PC-9 (cell line): ENCODE measurements at regions not wholly inside any gene's neighbourhood (a gene's known extent, or its start where the extent isn't known, plus 50 kb on each side); places are given as distances from the start of the nearest gene placed in this dataset.

Source experiments
- BruUV-seq: library from RNA; stranded (reverse); fragments of 400-500 nt; replicated peaks from 2 replicates; lab custom pipeline; 2021; lab: Mats Ljungman, UMichigan
- CTCF ChIA-PET: fragments of 300-600 bp; sonication (Branson Sonifier 250); formaldehyde crosslinking; loops from one replicate; lab custom pipeline; 2022; ENCODE audit warnings: antibody characterized with exemption; lab: Charles Lee
- POLR2A ChIA-PET: fragments of 300-600 bp; sonication (Branson Sonifier 250); formaldehyde crosslinking; loops from one replicate; lab custom pipeline; 2022; ENCODE audit warnings: antibody characterized with exemption; ENCODE audit not compliant: unreplicated experiment; lab: Charles Lee
- DNase-seq, 2 experiments: peaks; one replicate each; pipeline versions ENCODE4 v3.0.0 to v3.0.0-alpha.2; 2015 to 2022; ENCODE audit warnings: mixed read lengths in 1 of 2
- H2AFZ ChIP-seq: fragments of 200-600 bp; sonication (generic); 2 replicates; pipeline ENCODE4 v1.8.1; 2017; ENCODE audit warnings: antibody characterized with exemption
- H3F3A ChIP-seq: fragments of 200-600 bp; sonication (generic); 2 replicates; pipeline ENCODE4 v1.8.1; 2017; ENCODE audit warnings: antibody characterized with exemption, mild to moderate bottlenecking, low read depth; ENCODE audit not compliant: insufficient read depth
- H3K27ac ChIP-seq: fragments of 200-600 bp; sonication (generic); 2 replicates; pipeline ENCODE4 v1.6.1; 2016; ENCODE audit warnings: mixed run types
- H3K27me3 ChIP-seq: fragments of 200-600 bp; sonication (generic); 2 replicates; pipeline ENCODE4 v1.6.1; 2016; ENCODE audit warnings: low read depth, mixed run types; ENCODE audit not compliant: insufficient read depth
- H3K36me3 ChIP-seq: fragments of 200-600 bp; sonication (generic); 2 replicates; pipeline ENCODE4 v1.6.1; 2016; ENCODE audit warnings: low read depth, mixed run types
- H3K4me1 ChIP-seq: fragments of 200-600 bp; sonication (generic); replicated peaks from 2 replicates; pipeline ENCODE4 v1.6.1; 2016; ENCODE audit warnings: mixed run types; ENCODE audit not compliant: insufficient read depth
- H3K4me2 ChIP-seq: fragments of 200-600 bp; sonication (generic); 2 replicates; pipeline ENCODE4 v1.6.1; 2017; ENCODE audit warnings: mixed run types
- H3K4me3 ChIP-seq: fragments of 200-600 bp; sonication (generic); 2 replicates; pipeline ENCODE4 v1.6.1; 2016; ENCODE audit warnings: mixed run types
- H3K79me2 ChIP-seq: fragments of 200-600 bp; sonication (generic); 2 replicates; pipeline ENCODE4 v1.6.1; 2017; ENCODE audit warnings: low read depth, mixed run types
- H3K9me2 ChIP-seq: fragments of 200-600 bp; sonication (generic); 2 replicates; pipeline ENCODE4 v1.8.1; 2017; ENCODE audit warnings: mild to moderate bottlenecking; ENCODE audit not compliant: insufficient read depth
- H3K9me3 ChIP-seq: fragments of 200-600 bp; sonication (generic); 2 replicates; pipeline ENCODE4 v1.8.1; 2016; ENCODE audit warnings: low read depth; ENCODE audit not compliant: insufficient read depth
- H4K20me1 ChIP-seq: fragments of 200-600 bp; sonication (generic); 2 replicates; pipeline ENCODE4 v1.8.1; 2017; ENCODE audit not compliant: insufficient read depth
- CTCF ChIP-seq: fragments of 200-600 bp; sonication (generic); conservative IDR thresholded peaks from 2 replicates; pipeline ENCODE4 v1.6.1; 2017; ENCODE audit warnings: mixed run types, antibody characterized with exemption, mild to moderate bottlenecking, moderate library complexity
- EZH2 ChIP-seq: fragments of 200-600 bp; sonication (generic); IDR thresholded peaks from 2 replicates; pipeline ENCODE4 v1.8.0; 2017; ENCODE audit warnings: antibody characterized with exemption, low read depth
- intact Hi-C: fragments of 100-400 bp; cut with micrococcal nuclease; formaldehyde crosslinking; loops from one replicate; pipeline ENCODE4 v1.10.0; 2022; ENCODE audit not compliant: unreplicated experiment

GRCh38 chr5:99795031-99795430 is 740.1 kb upstream of the FAM174A start:
- H4K20me1 ChIP-seq = no peaks in the 10 kb centered on the region
- no peaks in the 10 kb centered on the region; the same call in 1 of the 2 replicates for H3K9me2 ChIP-seq
- no TSS peak for BruUV-seq
- H3K4me2 ChIP-seq = no peak overlapping the region
- ChIA-PET POLR2A (no interaction called here), CTCF (no interaction called here)
- intact Hi-C loops = no loop called here
- no peak overlapping the region for H3K27ac ChIP-seq
- 0 out of 2 replicates have a peak, but pooled peaks cover 3% of the 10 kb centered on the region for H3K9me3 ChIP-seq
- no peaks in the 10 kb centered on the region for H3K79me2 ChIP-seq
- no peak overlapping the region for H2AFZ ChIP-seq
- no peak for DNase-seq
- H3K4me3 ChIP-seq = no peak overlapping the region
- H3K27me3 ChIP-seq = no peaks in the 10 kb centered on the region
- no peaks in the 10 kb centered on the region for H3K36me3 ChIP-seq
- TF ChIP-seq EZH2 (no peak), CTCF (no peak)
- H3F3A ChIP-seq = no peaks in the 10 kb centered on the region
- H3K4me1 ChIP-seq = no peaks in the 10 kb centered on the region

GRCh38 chr5:99788482-99788881 is 746.7 kb upstream of the FAM174A start:
- POLR2A ChIA-PET = no interaction called here
- 0 out of 2 replicates have a peak, but pooled peaks cover 3% of the 10 kb centered on the region for H3K9me3 ChIP-seq
- H3K4me3 ChIP-seq = no peak overlapping the region
- no peaks in the 10 kb centered on the region; the same call in 1 of the 2 replicates for H3K9me2 ChIP-seq
- no peak overlapping the region for H3K4me2 ChIP-seq
- H3K27ac ChIP-seq = no peak overlapping the region
- no peaks in the 10 kb centered on the region for H3K4me1 ChIP-seq
- H3F3A ChIP-seq = no peaks in the 10 kb centered on the region
- no peaks in the 10 kb centered on the region for H3K79me2 ChIP-seq
- CTCF ChIA-PET = no interaction called here
- H2AFZ ChIP-seq = no peak overlapping the region
- no peak for DNase-seq
- intact Hi-C loops = no loop called here
- BruUV-seq = no TSS peak
- no peaks in the 10 kb centered on the region for H3K36me3 ChIP-seq
- no peaks in the 10 kb centered on the region for H3K27me3 ChIP-seq
- TF ChIP-seq CTCF (no peak), EZH2 (no peak)
- no peaks in the 10 kb centered on the region for H4K20me1 ChIP-seq

- no peaks in the 10 kb centered on the region; the same call in 1 of the 2 replicates for H3K9me2 ChIP-seq
- H3F3A ChIP-seq = no peaks in the 10 kb centered on the region
- no peak for DNase-seq
- ChIA-PET CTCF (no interaction called here), POLR2A (no interaction called here)
- no peak overlapping the region for H3K27ac ChIP-seq
- TF ChIP-seq EZH2 = no peak
- no peak for TF ChIP-seq CTCF
- H3K4me1 ChIP-seq = no peaks in the 10 kb centered on the region
- no peak overlapping the region for H3K4me3 ChIP-seq
- no TSS peak for BruUV-seq
- no peak overlapping the region for H2AFZ ChIP-seq
- no peaks in the 10 kb centered on the region for H3K36me3 ChIP-seq
- no peaks in the 10 kb centered on the region for H3K79me2 ChIP-seq
- intact Hi-C loops = no loop called here
- H3K4me2 ChIP-seq = no peak overlapping the region
- H3K9me3 ChIP-seq = no peaks in the 10 kb centered on the region
- H4K20me1 ChIP-seq = no peaks in the 10 kb centered on the region
- H3K27me3 ChIP-seq = no peaks in the 10 kb centered on the region
Measured at GRCh38 chr5:99775189-99775588, 760.0 kb upstream of the FAM174A start.
